HPDE6-E6E7 (cell line): ENCODE measurements at regions not wholly inside any gene's neighbourhood (a gene's known extent, or its start where the extent isn't known, plus 50 kb on each side); places are given as distances from the start of the nearest gene placed in this dataset.

Experiments
- DNase-seq: peaks from one replicate; pipeline ENCODE4 v3.0.0; 2011; ENCODE audit warnings: missing footprints; ENCODE audit errors: extremely low spot score

DNA sequence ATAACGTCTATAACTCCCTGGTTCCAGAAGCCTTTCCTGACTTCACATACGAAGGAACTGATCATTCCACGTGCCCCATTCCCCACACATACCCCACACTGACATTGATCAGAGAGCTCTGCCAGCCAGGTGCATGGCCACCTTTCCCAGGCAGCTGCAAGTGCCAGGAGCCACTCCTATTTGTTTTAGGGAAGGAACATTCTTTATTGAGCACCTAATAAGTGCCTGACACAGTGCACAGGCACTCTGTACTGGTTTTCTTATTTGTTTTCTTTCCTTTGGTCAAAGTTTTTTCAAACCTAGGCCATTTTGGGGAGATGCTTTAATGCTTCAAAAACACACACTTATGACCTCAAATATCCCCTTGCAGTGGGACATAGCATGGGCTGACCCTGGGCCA, 50.0 kb downstream of the PITPNM2 start:
- DNase-seq, result no peak

DNA sequence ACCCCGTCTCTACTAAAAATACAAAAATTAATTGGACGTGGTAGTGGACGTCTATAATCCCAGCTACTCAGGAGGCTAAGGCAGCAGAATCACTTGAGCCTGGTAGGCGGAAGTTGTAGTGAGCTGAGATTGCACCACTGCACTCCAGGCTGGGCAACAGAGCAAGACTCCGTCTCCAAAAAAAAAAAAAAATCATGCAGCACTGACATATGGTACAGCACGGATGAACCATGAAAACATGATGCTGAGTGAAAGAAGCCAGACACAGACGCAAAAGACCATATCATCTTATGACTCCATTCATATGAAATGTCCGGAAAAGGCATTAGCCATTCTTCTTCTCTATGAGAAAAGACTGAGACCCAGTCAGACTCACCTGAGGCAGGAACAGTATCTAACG, 50.4 kb downstream of the PITPNM2 start:
- no peak for DNase-seq

DNA sequence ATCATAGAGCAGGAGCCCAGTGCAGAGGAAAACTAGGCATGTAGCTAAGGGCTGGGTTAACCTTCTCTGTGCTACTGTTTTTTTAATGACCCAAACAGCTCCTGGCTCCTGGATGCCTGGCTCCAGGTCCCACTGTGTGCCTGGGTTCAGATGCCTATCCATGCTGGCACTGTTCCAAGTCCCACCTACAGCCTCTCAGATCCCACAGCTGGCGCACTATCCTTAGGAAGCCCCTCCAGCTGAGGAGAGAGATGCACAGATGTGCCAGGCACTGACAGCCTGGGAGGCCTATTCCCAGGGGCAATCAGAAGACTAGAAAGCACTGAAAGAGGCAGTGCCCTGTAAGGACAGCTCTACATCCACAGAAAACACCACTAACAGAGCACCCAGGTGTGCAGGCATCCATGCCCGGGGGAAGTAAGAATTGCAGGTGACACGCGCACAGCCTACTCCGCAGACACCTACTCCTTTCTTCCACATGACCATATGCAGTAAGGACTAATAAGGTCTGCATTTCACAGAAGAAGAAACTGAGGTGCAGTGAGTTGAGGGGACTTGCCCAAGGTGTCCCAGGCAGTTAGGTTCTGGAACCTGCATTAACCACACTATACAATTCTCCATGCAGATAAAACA, 51.2 kb downstream of the PITPNM2 start:
- no peak for DNase-seq

DNA sequence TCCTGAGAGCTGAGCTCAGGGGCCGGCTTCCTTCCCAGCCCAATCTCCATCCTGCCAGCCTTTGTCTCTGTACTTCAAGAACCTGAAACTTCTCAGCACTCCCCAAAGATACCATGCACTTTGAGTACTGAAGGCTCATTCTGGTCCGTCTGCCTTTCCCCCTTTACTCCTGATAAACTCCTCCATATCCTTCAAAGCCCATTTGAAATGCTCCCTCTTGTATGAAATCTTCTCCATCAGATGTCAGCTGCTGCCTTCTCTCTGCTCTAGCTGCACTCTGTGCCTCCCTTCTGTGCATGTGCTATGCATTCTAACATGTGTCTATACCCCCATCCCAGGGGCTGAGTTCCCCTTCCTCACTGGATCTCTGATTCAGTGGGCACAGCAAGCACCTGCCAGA, 52.1 kb downstream of the PITPNM2 start:
- no peak for DNase-seq

DNA sequence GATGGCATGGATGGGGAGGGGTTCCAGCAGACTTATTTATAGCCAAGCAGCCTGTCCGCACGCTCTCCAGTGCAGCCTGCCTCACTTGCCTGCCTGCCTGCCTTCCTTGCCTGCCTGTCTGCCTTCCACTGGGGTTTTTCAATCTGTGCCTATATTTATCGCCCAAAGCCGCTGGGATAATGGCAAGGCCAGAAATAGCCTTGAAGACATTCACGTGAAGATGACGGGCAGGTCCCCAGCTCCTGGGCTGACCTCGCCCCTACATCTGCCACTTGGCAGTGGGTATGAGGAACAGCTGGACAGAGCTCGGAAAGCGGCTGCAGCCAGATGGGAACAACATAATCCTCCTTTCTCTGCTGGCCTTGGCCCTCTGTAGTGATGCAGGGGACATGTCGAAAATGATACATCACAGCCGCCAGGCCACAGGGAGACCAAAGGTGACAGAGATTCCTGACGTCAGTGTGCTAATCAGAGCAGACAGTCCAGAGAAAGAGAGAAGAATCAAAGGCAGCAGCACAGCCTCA, 53.3 kb downstream of the PITPNM2 start:
- no peak for DNase-seq

DNA sequence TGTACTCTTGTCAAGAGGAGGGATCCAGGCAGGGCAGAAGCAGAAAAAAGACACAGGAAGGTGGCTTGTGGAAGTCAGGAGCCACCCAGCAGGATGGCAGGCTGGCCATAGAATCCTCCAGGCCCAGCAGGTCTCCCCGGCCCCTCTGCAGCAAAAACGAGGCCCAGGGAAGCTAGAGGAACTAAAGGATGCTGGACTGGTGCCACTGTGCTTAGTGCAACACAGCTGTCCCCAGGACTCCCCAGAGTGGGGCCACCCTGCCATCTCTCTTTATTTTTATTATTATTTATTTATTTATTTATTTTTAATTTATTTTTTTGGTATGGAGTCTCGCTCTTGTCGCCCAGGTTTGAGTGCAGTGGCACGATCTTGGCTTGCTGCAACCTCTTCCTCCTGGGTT, 54.1 kb downstream of the PITPNM2 start:
- DNase-seq, result no peak

DNA sequence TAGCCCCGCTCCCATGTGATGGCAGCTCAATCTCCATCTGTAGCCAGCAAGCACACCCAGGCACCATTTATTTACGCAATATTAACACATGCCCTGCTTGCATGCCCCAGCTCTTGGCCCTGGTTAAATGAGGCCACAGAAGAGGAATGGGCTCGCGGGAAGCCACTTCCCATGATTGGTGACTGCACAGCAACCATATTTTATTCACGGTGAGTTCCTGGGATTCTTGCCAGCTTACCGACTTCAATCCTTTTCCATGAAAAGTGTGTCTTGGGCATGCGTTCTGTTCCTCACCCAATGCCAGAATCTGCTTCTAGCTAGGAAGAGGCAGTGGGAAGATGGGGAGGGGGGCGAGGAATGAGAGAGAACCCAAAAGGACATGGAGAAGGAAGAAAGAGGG, 54.7 kb downstream of the PITPNM2 start:
- DNase-seq, result no peak

DNA sequence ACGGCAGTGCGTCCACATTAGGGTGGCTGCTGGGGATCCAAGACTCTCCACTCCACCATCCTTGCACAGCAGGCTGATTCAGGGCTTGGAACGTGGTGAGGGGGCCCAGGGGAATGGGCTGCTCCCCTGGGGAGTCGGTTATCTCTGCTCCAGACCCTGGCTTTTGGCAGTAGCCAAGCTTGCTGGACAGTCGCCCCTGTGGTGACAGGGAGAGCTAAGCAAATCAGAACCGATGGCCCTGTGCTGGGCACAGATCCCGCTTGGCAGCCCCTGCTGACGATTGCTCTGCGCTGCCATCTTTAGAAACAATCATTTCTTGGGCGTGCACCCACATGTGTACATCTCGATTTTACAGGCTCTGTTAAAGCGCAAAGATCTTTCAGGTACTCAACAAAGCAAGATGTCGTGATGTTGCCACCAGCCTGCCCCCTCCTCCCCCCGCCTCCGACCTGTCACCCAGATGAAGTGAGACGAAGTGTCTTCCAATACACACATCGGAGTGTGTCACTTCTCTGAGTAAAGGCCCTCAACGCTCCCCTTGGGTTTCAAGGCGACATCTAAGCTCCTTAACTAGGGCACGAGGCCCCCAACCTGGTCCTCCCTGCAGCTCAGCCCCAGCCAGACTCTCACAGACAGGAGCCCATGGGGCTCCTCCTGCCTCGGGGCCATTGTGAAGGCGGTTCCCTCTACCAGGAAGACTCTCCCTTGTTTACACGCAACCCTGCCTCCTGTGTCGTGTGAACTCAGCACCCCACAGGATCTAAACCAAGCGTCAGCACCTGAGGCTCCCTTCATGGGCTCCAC, 55.6 kb downstream of the PITPNM2 start:
- DNase-seq, result no peak

DNA sequence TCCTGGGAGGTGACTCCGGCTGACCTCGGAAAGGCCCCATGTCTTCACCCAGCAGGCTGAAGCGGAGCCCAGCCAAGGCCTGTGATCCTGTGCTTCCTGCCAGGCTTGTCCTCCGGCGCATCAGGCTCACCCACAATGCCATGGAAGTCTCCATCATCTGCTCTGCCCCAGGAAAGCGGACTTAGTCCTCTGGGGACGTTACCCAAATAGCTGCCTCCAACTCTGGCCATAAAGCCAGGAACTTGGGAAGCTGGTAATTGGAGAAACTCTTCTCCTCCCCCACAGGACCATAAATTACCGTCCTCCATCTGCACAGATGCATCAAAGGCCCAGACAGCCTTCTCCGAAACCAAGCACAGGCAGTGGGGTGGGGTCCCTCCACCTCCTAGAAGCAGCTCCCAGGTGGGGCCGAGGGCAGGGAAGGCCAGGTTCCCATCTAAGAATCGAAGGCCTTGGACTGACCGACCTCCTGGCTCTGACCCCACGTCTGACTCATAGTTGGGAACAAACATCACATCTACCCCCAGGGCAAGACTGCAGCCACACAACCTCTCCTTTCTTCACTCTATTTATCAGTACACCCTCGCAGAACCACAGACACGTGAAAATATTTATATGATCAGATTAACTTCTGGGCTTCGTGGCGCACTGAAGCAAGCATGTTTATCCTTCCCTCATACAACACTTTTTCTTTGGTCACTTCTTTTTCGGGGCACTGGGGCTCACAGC, 56.4 kb downstream of the PITPNM2 start:
- DNase-seq, result peak; percentile 39

DNA sequence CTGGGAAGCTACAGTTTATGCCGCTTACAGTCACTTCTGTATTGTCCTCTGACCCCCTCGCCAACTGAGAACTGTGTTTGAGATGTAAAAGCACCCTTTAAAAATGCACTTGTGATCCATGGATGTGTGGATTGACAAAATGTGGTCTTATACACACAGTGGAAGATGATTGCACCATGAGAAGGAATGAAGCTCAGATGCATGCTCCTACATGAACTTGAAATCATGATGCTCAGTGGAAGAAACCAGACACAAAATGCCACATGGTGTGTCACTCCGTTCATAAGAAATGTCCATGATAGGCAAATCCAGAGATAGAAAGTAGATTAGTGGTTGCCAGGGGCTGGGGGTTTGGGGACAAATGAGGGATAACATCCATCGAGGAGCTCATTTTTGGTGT, 58.0 kb downstream of the PITPNM2 start:
- DNase-seq, result no peak

DNA sequence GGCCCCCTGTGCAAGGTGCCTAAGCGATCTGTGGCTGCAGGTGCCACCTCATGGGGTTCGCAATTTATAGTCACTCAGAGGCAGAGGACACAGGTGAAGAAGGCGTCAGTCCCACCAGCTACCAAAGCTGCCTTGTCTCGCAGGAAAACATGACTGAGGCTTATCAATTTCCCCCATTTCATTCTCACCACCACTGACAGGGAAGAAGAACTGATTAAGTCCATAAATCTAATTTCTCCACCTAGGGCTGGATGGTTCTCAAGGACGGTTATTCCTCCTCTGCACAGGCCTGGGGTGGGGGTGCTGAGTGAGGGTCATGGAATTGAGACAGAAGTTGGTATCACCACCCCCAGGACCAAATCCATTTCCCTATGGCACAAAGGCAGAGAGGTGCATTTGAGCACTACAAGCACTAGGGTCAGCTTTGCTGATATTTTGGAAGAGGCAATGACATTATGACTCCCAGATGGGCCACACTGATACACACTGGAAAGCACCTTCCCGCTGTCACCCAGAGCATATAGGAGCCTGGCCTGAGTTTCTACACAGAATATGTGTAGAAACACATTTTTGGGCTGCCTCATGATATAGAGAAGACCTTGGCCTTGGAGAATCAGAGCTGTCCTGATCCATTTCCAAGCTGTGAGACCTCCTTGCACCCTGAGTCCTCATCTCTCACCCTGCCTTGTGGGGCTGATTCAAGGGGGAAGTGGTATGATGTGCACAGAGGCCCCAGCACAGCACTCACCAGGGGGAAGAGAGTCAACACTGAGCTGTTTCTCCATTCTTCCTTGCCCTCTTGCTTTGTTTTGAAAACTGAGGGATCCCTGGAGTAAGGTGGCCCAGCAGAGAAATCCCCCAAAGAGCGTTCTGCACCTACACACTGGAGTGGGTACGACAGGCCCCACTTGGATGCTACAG, 59.4 kb downstream of the PITPNM2 start:
- DNase-seq, result no peak

DNA sequence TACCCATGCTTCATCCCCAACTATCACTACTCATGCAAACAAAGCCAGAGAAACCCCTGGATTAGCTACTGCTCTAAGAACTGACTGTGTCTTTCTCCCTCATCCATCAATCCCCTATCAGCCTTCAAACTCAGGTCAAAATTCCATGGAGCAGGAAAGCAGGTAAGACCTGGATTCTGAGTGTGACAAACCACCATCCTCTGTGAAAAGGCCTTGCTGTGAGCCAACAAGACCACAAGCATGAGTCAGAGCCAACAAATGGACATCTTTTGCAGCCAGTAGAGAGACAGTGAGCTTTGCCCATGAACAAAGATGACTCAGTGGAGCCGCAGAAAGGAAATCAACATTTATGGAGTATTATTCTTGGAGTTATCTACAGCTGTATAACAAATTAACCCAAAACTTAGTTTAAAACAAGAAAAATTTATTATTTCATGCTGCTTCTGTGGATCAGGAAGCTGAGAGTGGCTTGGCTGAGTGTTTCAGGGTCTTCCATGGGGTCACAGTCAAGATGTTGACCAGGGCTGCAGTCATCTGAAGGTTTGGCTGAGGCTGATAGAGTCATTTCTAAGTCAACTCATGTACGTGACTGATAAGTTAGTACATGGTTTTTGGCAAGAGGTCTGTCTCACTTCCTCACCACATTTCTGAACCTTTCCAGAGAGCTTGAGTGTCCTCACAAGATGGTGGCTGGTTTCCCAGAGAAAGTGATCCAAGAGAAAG, 61.1 kb downstream of the PITPNM2 start:
- DNase-seq, result peak; percentile 95

DNA sequence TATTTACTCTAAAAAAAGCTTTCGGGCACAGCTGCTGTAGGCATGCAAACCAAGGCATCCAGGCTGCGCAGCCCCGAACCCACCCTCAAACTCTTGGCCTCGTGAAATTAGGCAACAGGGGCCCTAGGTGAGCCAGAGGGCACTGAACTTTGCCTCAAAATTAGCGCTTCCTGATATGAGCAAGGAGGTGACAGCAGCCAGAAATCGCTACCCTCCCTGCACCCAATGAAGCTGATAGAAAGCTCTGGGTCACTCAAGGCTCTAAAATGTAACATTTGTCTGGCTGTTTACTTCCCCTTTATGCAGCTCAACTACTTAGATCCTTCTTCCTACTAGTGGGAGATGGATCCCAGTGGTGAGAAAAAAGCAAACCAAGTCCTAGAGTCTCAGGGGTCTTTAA, 61.8 kb downstream of the PITPNM2 start:
- no peak for DNase-seq

DNA sequence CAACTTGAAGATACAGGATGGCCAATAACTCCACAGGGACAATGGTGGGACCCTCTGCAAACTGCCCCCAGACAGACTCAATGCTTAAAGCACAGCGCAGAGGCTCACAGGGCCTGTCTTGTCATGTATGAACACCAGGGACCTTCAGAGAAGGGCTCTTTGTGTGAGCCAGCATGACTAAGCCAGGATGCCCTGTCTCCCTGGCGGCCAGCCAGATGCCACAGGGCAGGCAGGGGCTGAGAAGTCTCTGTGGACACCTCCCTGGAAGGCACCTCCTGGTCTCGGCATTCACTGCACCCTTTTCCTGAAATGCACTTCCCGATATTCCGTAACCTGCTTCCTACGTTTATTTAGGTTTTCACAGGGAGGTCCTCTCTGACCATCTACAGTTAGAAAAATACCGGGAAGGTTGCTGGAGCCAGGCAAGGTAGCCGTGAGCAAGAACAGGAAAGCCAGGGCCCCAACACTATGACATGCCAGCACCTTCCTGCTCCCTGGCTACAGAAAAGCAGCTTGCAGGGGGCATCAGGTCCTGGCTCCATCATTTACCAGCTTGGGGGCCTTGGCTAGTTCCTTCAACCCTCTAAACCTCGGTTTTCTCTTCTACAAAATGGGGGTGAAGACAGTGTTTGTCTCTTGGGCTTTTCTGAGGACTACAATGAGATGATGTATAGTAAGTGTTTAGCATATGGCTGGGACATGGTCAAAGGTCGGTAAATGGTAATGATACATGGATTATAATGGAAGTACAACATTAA, 65.0 kb downstream of the PITPNM2 start:
- peak; percentile 92 for DNase-seq

DNA sequence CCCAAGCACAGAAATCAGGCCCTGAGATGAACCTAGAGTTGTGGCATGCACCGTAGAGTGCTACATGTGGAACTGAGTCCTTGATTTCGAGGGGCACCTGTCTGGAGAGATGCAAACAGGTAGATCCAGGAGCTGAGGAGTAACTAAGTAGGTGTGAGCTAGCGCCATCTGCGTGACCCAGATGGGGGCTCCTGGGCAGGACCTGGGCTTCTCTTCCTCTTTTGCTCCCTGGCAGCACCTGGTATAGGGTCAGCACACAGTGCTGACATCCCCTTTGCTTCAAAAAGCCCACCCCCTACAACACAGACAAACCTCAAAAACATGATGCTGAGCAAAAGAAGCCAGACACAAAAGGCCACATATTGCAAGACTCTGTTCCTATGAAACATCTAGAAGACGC, 65.8 kb downstream of the PITPNM2 start:
- no peak for DNase-seq

DNA sequence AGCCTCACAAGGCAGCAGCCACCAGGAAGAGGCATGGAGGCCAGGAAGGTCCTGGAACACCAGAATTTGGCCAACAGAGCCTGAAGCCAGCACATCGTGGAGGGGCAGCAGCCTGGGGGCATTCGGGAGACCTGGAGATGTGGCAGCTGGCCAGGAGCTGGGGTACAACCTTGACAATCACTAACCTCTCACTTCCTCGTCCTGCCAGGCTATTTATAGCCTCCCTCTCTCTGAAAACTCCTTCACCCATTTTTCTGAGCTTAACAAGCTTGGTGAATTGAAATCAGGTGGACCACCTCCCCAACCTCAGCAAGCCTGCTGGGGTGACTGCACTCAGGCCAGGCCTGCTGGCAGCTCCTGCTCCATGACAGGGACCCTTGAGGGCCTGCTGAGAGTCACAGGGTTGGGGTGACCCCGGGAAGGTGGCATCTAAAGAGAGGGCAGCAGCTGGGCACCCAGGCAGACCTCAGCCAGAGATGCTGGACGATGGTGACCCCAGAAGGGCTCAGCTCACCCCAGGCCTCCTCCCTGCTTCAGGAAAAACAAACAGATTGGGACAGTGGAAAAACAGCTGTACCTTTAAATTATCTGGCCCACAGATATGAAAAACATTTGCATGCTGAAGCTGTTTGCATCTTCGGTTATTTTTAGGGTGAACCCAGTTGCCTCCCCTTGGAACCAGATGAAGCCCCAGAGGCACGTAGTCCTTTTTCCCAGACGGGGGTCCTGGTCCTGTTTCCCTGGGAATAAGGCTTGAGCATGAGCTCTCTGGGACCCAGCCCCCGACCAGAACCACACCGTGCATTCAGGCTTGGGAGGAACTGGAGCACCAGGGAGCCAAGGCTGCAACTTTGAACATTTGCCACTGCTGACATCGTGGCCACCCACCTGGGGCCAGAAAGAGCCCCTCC, 67.0 kb downstream of the PITPNM2 start:
- DNase-seq, result no peak

DNA sequence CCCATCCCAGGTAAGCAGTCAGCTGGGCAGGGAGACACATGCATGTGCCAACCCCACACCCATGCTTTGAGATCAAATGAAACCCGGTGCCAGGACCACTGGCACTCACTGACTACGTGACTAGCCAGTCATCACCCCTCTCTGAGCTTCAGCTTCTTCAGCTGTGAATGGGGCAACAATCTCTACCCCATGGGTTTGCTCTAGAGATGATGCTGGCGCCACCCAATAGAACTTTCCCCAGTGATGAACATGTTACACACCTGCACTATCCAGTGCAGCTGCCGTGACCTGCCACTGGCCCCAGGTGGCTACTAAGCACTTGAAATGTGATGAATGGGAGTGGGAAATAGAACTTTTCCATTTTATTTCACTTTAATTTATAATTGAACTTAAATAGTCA, 70.3 kb downstream of the PITPNM2 start:
- no peak for DNase-seq

DNA sequence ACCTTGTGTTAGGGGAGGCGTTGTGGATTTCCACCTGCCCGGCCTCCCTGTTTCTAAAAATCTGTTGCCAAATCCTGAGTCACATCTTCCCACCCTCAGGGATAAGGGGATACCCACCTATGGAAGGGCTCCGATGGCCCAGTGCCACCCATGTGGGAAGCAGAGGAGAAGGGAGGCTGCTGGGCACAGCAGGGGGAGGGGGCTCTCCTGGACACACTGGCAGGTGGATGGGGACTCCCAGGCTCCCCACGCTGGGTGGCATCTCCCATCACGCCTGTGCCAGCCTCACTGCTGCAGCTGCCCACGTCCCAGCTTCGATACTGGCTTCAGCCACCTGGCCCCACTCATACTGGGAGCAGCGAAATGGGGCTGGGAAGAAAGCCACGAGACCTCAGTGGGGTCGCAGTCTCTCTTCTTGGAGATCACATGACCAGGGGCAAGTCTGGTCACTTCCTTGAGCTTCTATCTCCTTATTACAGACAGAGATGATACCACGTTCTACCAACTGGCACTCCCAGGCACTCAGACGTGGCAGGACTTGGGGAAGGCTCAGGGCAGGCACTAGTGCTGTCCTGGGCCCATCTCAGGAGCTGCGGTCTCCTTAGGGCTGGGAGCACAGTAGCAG, 72.2 kb downstream of the PITPNM2 start:
- no peak for DNase-seq

DNA sequence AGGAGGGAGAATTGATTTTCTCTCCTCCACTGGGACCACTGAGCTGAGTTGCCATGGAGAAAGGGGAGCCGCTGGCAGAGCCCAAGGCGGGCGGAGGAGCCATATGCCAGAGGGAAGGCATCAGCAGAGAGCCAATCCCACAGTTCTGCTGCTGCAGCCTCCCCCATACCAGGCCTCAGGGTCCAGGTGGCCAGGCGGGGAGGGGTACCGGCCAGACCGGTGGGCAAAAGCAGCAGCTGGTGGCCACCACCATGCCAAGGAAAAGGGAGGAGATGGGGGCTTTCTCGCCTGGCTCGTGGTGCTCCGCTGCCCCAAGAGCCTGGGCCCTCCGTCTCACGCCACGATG, 72.8 kb downstream of the PITPNM2 start:
- no peak for DNase-seq
